PFSK-1 (cell line): ENCODE measurements at regions not wholly inside any gene's neighbourhood (a gene's known extent, or its start where the extent isn't known, plus 50 kb on each side); places are given as distances from the start of the nearest gene placed in this dataset.

Experiments
- FOXP2 ChIP-seq: optimal IDR thresholded peaks from 2 replicates; pipeline ENCODE3; 2011; ENCODE audit warnings: borderline replicate concordance, control low read depth, inconsistent platforms; ENCODE audit not compliant: insufficient read depth; ENCODE audit errors: extremely low read length, extremely low read depth
- POLR2AphosphoS5 ChIP-seq: IDR thresholded peaks from 2 replicates; pipeline ENCODE4 v1.6.1; 2012; ENCODE audit warnings: low read depth, mild to moderate bottlenecking, control low read depth, low read length, moderate library complexity
- REST ChIP-seq, 2 experiments: IDR thresholded peaks; 2 replicates each; pipeline versions ENCODE4 v1.6.1 to v1.8.0; 2011 to 2012; ENCODE audit warnings: low read depth in 2 of 2, low read length in 2 of 2, control low read depth in 1 of 2, inconsistent platforms in 1 of 2, mild to moderate bottlenecking in 1 of 2, moderate library complexity in 1 of 2; ENCODE audit not compliant: insufficient read depth in 1 of 2
- SIN3A ChIP-seq: IDR thresholded peaks from 2 replicates; pipeline ENCODE4 v1.6.1; 2012; ENCODE audit warnings: mild to moderate bottlenecking, low read length, moderate library complexity, borderline replicate concordance; ENCODE audit not compliant: insufficient read depth
- TAF1 ChIP-seq: IDR thresholded peaks from 2 replicates; pipeline ENCODE4 v1.6.1; 2012; ENCODE audit warnings: low read length, control low read depth, borderline replicate concordance; ENCODE audit not compliant: insufficient read depth

DNA sequence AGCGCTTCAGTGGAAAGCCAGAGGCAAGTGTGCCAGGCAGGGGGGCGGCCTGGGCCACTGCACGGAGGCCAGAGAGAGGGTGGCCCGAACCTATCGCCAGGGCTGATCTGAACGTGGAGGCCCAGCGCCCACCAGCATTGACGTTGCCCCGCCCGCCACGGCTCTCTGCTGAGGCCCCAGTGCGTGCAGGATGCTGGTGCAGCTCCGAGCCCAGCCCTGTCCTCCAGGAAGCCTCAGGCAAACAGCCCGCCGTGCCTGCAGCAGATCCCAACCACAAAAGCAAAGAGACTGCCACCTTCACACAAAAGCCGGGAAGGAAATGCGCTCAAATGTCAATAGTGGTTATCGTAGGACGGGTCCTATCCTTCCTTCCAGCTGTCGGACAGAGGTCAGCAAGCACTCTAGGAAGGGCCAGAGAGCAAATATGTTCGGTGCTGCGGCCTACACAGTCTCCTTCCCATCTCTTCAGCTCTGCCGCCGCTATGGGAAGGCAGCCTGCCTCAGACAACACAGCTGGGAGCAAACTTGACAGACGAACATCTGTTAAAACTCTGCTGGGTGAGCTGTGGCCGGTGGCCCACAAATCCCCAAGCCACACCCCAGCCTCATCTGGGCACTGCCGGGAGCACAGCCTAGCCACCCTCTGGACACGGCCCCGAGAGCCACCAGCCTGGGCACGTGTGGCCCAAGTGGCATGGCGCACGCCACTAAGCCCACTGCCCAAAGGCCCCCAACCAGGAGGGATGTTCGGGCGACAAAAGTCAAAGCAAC, 146.2 kb downstream of the CRYBB2 start:
- TF ChIP-seq FOXP2 (peak; percentile 35), TAF1 (no peak), REST (IDR thresholded peaks at IDR 0.05; ENCODE audit: insufficient read depth in 1 of 2, low read depth in 2 of 2, low read length in 2 of 2) (no peak), SIN3A (no peak), POLR2AphosphoS5 (no peak)

GRCh38 chr22:25366408-25366807, 147.0 kb downstream of the CRYBB2 start:
- TF ChIP-seq TAF1 = no peak
- no peak for TF ChIP-seq SIN3A
- TF ChIP-seq REST (IDR thresholded peaks at IDR 0.05; ENCODE audit: insufficient read depth in 1 of 2, low read depth in 2 of 2, low read length in 2 of 2) = no peak
- TF ChIP-seq FOXP2 = no peak
- TF ChIP-seq POLR2AphosphoS5 = no peak

- TF ChIP-seq SIN3A = no peak
Observed at GRCh38 chr22:25366876-25367466, 147.5 kb downstream of the CRYBB2 start.

DNA sequence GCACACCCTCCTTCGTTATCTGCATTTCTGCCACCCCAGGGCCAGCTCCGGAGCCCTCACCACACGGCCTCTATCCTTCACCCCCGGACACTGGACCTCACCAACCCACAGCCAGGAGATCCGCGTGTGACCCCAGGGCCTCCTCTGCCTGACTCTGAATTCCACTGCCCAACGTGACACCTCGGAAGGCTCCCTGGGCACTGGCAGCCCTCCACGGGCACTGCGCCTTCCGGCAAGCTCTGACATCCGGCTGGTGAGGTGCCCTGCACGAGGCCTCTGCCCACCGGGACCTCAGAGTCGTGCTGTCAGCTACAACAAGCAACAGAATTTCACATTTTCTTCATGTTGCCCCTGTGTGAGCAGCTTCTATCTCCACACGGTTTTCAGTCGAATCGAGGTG, 148.3 kb downstream of the CRYBB2 start:
- TF ChIP-seq POLR2AphosphoS5 (no peak), SIN3A (no peak), REST (IDR thresholded peaks at IDR 0.05; ENCODE audit: insufficient read depth in 1 of 2, low read depth in 2 of 2, low read length in 2 of 2) (no peak), TAF1 (no peak), FOXP2 (no peak)

DNA sequence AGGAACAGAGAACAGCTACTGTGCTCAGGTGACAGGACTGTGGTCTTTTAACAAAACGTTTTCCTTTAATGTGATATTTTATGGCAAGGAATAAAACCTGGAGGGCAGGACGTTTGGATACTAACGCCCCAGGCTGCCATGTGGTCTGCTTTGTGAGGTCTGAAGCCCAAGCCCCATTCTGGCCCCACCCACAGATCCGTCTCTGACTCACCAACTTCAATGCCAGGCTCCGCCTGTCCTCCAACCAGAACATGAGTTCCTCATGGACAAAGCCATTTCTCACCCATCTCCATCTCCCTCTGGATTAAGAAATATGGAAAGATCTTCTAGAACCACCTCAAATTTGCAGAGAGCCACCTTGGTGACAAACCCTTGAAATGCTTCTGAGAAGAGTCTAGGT, 148.8 kb downstream of the CRYBB2 start:
- no peak for TF ChIP-seq TAF1
- no peak for TF ChIP-seq REST (IDR thresholded peaks at IDR 0.05; ENCODE audit: insufficient read depth in 1 of 2, low read depth in 2 of 2, low read length in 2 of 2)
- TF ChIP-seq SIN3A = no peak
- TF ChIP-seq POLR2AphosphoS5 = no peak
- TF ChIP-seq FOXP2 = no peak
